A673 (cell line): ENCODE measurements at regions not wholly inside any gene's neighbourhood (a gene's known extent, or its start where the extent isn't known, plus 50 kb on each side); places are given as distances from the start of the nearest gene placed in this dataset.
"Not testable (repeated sequence)": the region's sequence is repeated elsewhere in the genome, so short reads cannot be mapped to it uniquely, and the experiment has no call there.

Source experiments
- BruUV-seq: library from RNA; stranded (reverse); fragments of 400-500 nt; replicated peaks from 2 replicates; lab custom pipeline; 2021; lab: Mats Ljungman, UMichigan
- CTCF ChIA-PET: fragments of 300-600 bp; sonication (Branson Sonifier 250); formaldehyde crosslinking; loops from one replicate; lab custom pipeline; 2022; ENCODE audit warnings: antibody characterized with exemption; lab: Charles Lee
- POLR2A ChIA-PET: fragments of 300-600 bp; sonication (Branson Sonifier 250); formaldehyde crosslinking; loops from one replicate; lab custom pipeline; 2022; ENCODE audit warnings: antibody characterized with exemption; ENCODE audit not compliant: low non-redundant PET; lab: Charles Lee
- DNase-seq: peaks from one replicate; pipeline ENCODE4 v3.0.0-alpha.2; 2015; ENCODE audit warnings: low spot score
- H3K27ac ChIP-seq: fragments of 200-600 bp; sonication (generic); 2 replicates; pipeline ENCODE4 v1.5.1; 2016; ENCODE audit warnings: mixed run types, low read depth, mild to moderate bottlenecking, mixed read lengths, antibody characterized with exemption, low read length; ENCODE audit not compliant: poor library complexity, severe bottlenecking
- H3K27me3 ChIP-seq: fragments of 200-600 bp; sonication (generic); replicated peaks from 2 replicates; pipeline ENCODE4 v1.6.1; 2017; ENCODE audit warnings: mixed run types, low read depth, mild to moderate bottlenecking, mixed read lengths, antibody characterized with exemption, low read length; ENCODE audit not compliant: insufficient read depth, poor library complexity
- H3K36me3 ChIP-seq: fragments of 200-600 bp; sonication (generic); 2 replicates; pipeline ENCODE4 v1.6.1; 2016; ENCODE audit warnings: mixed run types, mild to moderate bottlenecking, mixed read lengths, antibody characterized with exemption, low read length; ENCODE audit not compliant: insufficient read depth, poor library complexity, severe bottlenecking
- H3K4me1 ChIP-seq: fragments of 200-600 bp; sonication (generic); 2 replicates; pipeline ENCODE4 v1.6.1; 2017; ENCODE audit warnings: mixed run types, mild to moderate bottlenecking, mixed read lengths, antibody characterized with exemption, low read length; ENCODE audit not compliant: insufficient read depth, poor library complexity, severe bottlenecking
- H3K4me3 ChIP-seq: fragments of 200-600 bp; sonication (generic); 2 replicates; pipeline ENCODE4 v1.5.1; 2016; ENCODE audit warnings: low read depth, mixed run types, mild to moderate bottlenecking, mixed read lengths, low read length; ENCODE audit not compliant: poor library complexity, severe bottlenecking
- H3K9me3 ChIP-seq: fragments of 200-600 bp; sonication (generic); 2 replicates; pipeline ENCODE4 v1.6.1; 2016; ENCODE audit warnings: mixed run types, low read depth, mild to moderate bottlenecking, mixed read lengths, antibody characterized with exemption, low read length; ENCODE audit not compliant: poor library complexity, severe bottlenecking
- EZH2 ChIP-seq: fragments of 200-600 bp; sonication (generic); IDR thresholded peaks from 2 replicates; pipeline ENCODE4 v1.6.1; 2017; ENCODE audit warnings: borderline replicate concordance, low read depth, mild to moderate bottlenecking, mixed read lengths, antibody characterized with exemption, low read length; ENCODE audit not compliant: poor library complexity, severe bottlenecking
- intact Hi-C: fragments of 100-400 bp; cut with micrococcal nuclease; formaldehyde crosslinking; loops from one replicate; pipeline ENCODE4 v1.10.0; 2022; ENCODE audit not compliant: unreplicated experiment
- TF ChIP-seq, protein P1 (sequence below): fragments of 300-800, 200-600 bp; sonication (generic); conservative IDR thresholded peaks from 2 replicates; pipeline ENCODE4 v1.5.1; 2017; ENCODE audit warnings: low read depth, mild to moderate bottlenecking, antibody characterized with exemption, low read length, moderate library complexity, mixed read lengths

DNA sequence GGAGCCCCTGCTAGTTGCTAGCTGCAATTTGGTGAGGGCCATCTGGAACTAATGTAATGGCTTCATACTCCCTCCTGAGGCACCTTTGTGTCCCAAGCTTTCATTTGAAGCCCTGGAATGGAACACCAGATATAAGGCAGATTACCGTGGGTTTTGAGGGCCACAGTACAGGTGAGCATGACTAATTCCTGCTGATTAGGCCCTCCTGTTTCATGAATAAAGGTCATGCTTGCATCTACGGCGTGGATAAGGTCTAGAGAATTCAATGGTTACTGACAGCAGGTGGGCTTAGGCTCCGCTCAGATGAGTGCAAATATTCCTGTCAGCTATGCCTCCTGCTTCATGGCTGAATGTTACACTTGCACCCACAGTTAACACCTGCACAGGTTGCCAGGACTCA, 495.4 kb downstream of the NAP1L3 start:
- BruUV-seq: no TSS peak
- intact Hi-C loops: no loop called here

DNA sequence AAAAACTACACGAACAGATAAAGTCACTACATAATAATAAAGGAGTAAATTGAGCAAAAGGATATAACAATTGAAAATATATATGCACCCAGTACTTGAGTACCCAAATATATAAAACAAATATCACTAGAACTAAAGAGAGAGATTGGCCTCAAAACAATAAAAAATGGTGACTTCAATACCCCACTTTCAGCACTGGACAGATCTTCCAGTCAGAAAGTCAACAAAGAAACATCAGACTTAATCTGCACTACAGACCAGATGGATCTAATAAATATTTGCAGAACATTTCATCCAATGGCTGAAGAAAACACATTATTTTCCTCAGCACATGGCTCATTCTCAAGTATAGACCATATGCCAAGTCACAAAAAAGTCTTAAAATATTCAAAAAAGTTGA, 503.6 kb downstream of the NAP1L3 start:
- BruUV-seq: no TSS peak
- POLR2A ChIA-PET: no interaction called here
- TF ChIP-seq, protein P1, sequence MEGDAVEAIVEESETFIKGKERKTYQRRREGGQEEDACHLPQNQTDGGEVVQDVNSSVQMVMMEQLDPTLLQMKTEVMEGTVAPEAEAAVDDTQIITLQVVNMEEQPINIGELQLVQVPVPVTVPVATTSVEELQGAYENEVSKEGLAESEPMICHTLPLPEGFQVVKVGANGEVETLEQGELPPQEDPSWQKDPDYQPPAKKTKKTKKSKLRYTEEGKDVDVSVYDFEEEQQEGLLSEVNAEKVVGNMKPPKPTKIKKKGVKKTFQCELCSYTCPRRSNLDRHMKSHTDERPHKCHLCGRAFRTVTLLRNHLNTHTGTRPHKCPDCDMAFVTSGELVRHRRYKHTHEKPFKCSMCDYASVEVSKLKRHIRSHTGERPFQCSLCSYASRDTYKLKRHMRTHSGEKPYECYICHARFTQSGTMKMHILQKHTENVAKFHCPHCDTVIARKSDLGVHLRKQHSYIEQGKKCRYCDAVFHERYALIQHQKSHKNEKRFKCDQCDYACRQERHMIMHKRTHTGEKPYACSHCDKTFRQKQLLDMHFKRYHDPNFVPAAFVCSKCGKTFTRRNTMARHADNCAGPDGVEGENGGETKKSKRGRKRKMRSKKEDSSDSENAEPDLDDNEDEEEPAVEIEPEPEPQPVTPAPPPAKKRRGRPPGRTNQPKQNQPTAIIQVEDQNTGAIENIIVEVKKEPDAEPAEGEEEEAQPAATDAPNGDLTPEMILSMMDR: no peak
- no peak for TF ChIP-seq EZH2

More for the DNA sequence above, 495.4 kb downstream of the NAP1L3 start:
- H3K27ac ChIP-seq: no peak overlapping the region
- POLR2A ChIA-PET: no interaction called here
- H3K9me3 ChIP-seq: peaks cover 7% of the 10 kb centered on the region
- TF ChIP-seq EZH2: no peak
- TF ChIP-seq, protein P1: no peak
- no peak overlapping the region for H3K4me3 ChIP-seq
- no peak for DNase-seq
- no peaks in the 10 kb centered on the region for H3K27me3 ChIP-seq
- CTCF ChIA-PET: no interaction called here
- H3K36me3 ChIP-seq: no peaks in the 10 kb centered on the region
- H3K4me1 ChIP-seq: no peaks in the 10 kb centered on the region

DNA sequence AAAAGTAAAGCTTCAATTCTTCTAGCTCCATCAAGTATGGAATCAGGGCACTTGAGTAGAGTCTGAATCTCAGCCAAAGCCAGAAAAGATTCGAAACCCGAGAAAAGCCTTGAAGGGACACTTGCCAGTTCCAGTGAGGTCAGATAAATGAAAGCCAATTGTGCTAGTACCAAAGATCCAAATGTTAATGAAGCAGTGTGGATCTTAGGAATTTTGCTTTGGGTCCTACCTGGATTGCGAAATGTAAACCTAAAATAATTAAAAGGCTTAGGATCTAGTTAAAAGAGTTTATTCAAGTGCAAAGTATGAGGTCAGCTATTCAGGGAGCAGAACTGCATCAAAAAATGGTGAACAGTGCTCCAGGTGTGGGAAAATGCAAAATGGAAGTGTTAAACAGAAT, 552.6 kb downstream of the NAP1L3 start:
- ChIA-PET POLR2A (no interaction called here), CTCF (no interaction called here)
- Histone ChIP-seq H3K27me3 (no peaks in the 10 kb centered on the region), H3K4me1 (no peaks in the 10 kb centered on the region), H3K4me3 (no peak overlapping the region), H3K27ac (no peak overlapping the region), H3K9me3 (no peaks in the 10 kb centered on the region), H3K36me3 (no peaks in the 10 kb centered on the region)
- intact Hi-C loops: no loop called here
- no TSS peak for BruUV-seq
- no peak for TF ChIP-seq EZH2
- TF ChIP-seq, protein P1: no peak
- no peak for DNase-seq

More for the DNA sequence above, 503.6 kb downstream of the NAP1L3 start:
- H3K4me3 ChIP-seq: no peak overlapping the region
- CTCF ChIA-PET: no interaction called here
- no peaks in the 10 kb centered on the region for H3K4me1 ChIP-seq
- no peak for DNase-seq
- H3K27me3 ChIP-seq: no peaks in the 10 kb centered on the region
- intact Hi-C loops: no loop called here
- peaks cover 18% of the 10 kb centered on the region for H3K9me3 ChIP-seq
- H3K27ac ChIP-seq: no peak overlapping the region
- no peaks in the 10 kb centered on the region for H3K36me3 ChIP-seq

DNA sequence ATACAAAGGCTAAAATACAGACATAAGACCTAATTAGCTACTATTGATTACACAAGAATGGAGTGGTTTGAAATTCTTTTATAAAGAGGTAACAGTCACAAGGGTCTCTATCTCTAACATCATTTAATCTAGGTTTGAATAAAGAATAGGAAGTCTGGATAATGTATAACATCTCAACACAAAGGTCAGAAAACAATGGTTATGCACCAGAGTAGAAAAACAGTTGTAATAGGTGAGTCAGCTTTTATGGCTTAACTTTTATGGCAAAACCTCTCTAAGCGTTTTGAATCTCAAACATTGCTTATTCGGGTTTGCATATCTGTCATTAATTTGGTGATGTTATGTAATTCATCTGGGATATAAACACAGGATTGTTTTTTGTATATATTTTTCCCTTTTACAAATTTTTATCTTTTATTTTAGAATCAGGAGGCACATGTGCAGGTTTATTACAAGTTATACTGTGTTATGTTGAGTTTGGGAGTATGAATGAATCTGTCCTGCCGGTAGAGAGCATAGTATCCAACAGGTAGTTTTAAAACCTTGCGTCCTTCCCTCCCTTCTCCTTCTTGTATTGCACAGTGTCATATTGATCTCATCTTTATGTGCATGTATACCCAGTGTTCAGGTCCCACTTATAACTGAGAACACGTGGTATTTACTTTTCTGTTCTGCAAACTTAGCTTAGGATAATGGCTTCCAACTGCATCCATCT, 569.9 kb downstream of the NAP1L3 start:
- intact Hi-C loops, DNase-seq, POLR2A ChIA-PET, H3K9me3 ChIP-seq, BruUV-seq, H3K4me3 ChIP-seq, H3K27me3 ChIP-seq, H3K4me1 ChIP-seq, H3K36me3 ChIP-seq, CTCF ChIA-PET, H3K27ac ChIP-seq: not testable (repeated sequence)

DNA sequence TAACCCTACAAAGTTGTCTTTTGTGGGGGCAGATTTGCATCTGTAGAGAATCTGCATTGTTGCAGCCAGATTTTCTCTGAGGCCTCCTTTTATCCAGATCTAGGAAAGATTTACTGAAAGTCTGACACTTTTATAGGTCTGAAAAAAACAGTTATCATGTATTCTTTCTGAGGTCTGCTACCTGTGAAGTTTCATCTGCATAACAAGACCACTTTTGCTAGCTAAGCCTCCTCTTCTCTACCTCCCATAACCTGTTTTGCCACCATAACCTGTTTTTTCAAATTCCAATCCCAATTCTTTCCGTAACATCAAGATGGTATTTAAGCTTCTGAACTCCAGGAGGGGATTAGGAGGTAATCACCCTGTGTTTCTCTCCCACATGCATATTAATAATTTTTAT, 577.8 kb downstream of the NAP1L3 start:
- H3K27ac ChIP-seq, CTCF ChIA-PET, H3K4me1 ChIP-seq, BruUV-seq, intact Hi-C loops, H3K9me3 ChIP-seq, H3K27me3 ChIP-seq, DNase-seq, POLR2A ChIA-PET, H3K36me3 ChIP-seq, H3K4me3 ChIP-seq: not testable (repeated sequence)
